Right lobe of liver (tissue), 6 donors: ENCODE measurements at regions not wholly inside any gene's neighbourhood (a gene's known extent, or its start where the extent isn't known, plus 50 kb on each side); places are given as distances from the start of the nearest gene placed in this dataset.

Source experiments
- ATAC-seq, 4 donors: fragments of 200-7000 bp; cut with Tn5 transposase; one replicate each; pipeline ENCODE4 v1.9.1; 2020; ENCODE audit warnings: mild to moderate bottlenecking in 4 of 4, moderate library complexity in 4 of 4
- DNase-seq, 3 donors: peaks; one replicate each; pipeline ENCODE4 v3.0.0-alpha.2; 2020
- H3K27ac ChIP-seq, 3 donors: fragments of 200-600 bp; one replicate each; pipeline ENCODE4 v1.8.0; 2022
- H3K27me3 ChIP-seq, 2 donors: fragments of 200-600 bp; one replicate each; pipeline ENCODE4 v1.8.0; 2022
- H3K36me3 ChIP-seq, 4 donors: fragments of 200-600 bp; sonication (generic) in 1 of 4; one replicate each; pipeline versions ENCODE4 v1.5.1 to v1.8.0; 2017 to 2022; ENCODE audit warnings: control low read depth in 1 of 4
- H3K4me1 ChIP-seq, 4 donors: fragments of 200-600 bp; sonication (generic) in 1 of 4; one replicate each; pipeline versions ENCODE4 v1.5.1 to v1.8.0; 2017 to 2022; ENCODE audit warnings: control low read depth in 1 of 4
- H3K4me3 ChIP-seq, 3 donors: fragments of 200-600 bp; one replicate each; pipeline ENCODE4 v1.8.0; 2022
- H3K9me3 ChIP-seq, 4 donors: fragments of 200-600 bp; sonication (generic) in 1 of 4; one replicate each; pipeline versions ENCODE4 v1.5.1 to v1.8.0; 2017 to 2022; ENCODE audit warnings: control low read depth in 1 of 4
- CTCF ChIP-seq, 4 donors: fragments of 200-600 bp in 3 of 4; fragments of 450-650 bp in 1 of 4; IDR thresholded peaks; one replicate each; pipeline versions ENCODE4 v1.5.1 to v1.8.0; 2016 to 2022; ENCODE audit warnings: antibody characterized with exemption in 4 of 4, mild to moderate bottlenecking in 2 of 4
- POLR2A ChIP-seq: fragments of 450-650 bp; IDR thresholded peaks from one replicate; pipeline ENCODE4 v1.6.1; 2017; ENCODE audit warnings: antibody characterized with exemption, mild to moderate bottlenecking
- WGBS: methylation state at CpG from one replicate; pipeline ENCODE4 v1.1.6; 2018; ENCODE audit warnings: low coverage, low lambda C conversion rate; ENCODE audit not compliant: insufficient coverage; ENCODE audit errors: missing lambda C conversion rate; 5-methylcytosine and 5-hydroxymethylcytosine counted together
- intact Hi-C, 2 donors: fragments of 100-400 bp; cut with DNase I; formaldehyde crosslinking; loops; one replicate each; pipeline versions ENCODE4 v1.11.2 to v1.14.1; 2022
- donor health status: DM: no; HTN: yes; CAD: no.
- donor health status: DM: no; HTN: no; CAD: no.
- donor health status: DM: no; HTN: no; CAD: no.
- donor health status: DM: no; HTN: yes; CAD: no.
- donor health status: DM: no; HTN: yes; CAD: no.

- Histone ChIP-seq H3K27me3 (no peaks in the 10 kb centered on the region), H3K27ac (no peak overlapping the region), H3K9me3 (no peaks in the 10 kb centered on the region), H3K4me3 (no peak overlapping the region), H3K36me3 (no peaks in the 10 kb centered on the region), H3K4me1 (no peaks in the 10 kb centered on the region)
- ATAC-seq (no peak), DNase-seq (no peak)
- WGBS, result 83% methylated on average over 4 of the region's 9 CpGs
- intact Hi-C loops, result no loop called here
- TF ChIP-seq CTCF (IDR thresholded peaks at IDR 0.05) (no peak), POLR2A (no peak)
Measured at GRCh38 chr5:3080366-3080765, 328.9 kb upstream of the IRX2 start.

GRCh38 chr5:3077684-3078083 lies 326.2 kb upstream of the IRX2 start:
- no peak for ATAC-seq
- WGBS, result 29% methylated on average over 10 of the region's 10 CpGs
- intact Hi-C loops, result no loop called here
- no peaks in the 10 kb centered on the region for H3K36me3 ChIP-seq
- no peaks in the 10 kb centered on the region for H3K9me3 ChIP-seq
- no peak overlapping the region for H3K4me3 ChIP-seq
- no peak for DNase-seq
- no peaks in the 10 kb centered on the region for H3K4me1 ChIP-seq
- H3K27me3 ChIP-seq, result no peaks in the 10 kb centered on the region
- no peak overlapping the region for H3K27ac ChIP-seq
- TF ChIP-seq CTCF (IDR thresholded peaks at IDR 0.05) (no peak), POLR2A (no peak)

- Histone ChIP-seq H3K4me3 (no peak overlapping the region), H3K9me3 (no peaks in the 10 kb centered on the region), H3K4me1 (no peaks in the 10 kb centered on the region), H3K36me3 (no peaks in the 10 kb centered on the region), H3K27ac (no peak overlapping the region), H3K27me3 (no peaks in the 10 kb centered on the region)
- no peak for DNase-seq
- intact Hi-C loops, result no loop called here
- no peak for TF ChIP-seq CTCF (IDR thresholded peaks at IDR 0.05)
- TF ChIP-seq POLR2A, result no peak
- ATAC-seq, result no peak
- WGBS, result 43% methylated on average over 1 of the region's 2 CpGs
Measured at GRCh38 chr5:3075309-3075708, 323.8 kb upstream of the IRX2 start.

- intact Hi-C loops, result no loop called here
- H3K36me3 ChIP-seq, result no peaks in the 10 kb centered on the region
- no peaks in the 10 kb centered on the region for H3K4me1 ChIP-seq
- 25% methylated on average over 5 of the region's 5 CpGs for WGBS
- H3K27ac ChIP-seq, result no peak overlapping the region
- ATAC-seq, result no peak
- no peaks in the 10 kb centered on the region for H3K27me3 ChIP-seq
- no peaks in the 10 kb centered on the region for H3K9me3 ChIP-seq
- no peak for TF ChIP-seq CTCF (IDR thresholded peaks at IDR 0.05)
- no peak for TF ChIP-seq POLR2A
- DNase-seq, result no peak
- H3K4me3 ChIP-seq, result no peak overlapping the region
Measured at GRCh38 chr5:3068401-3068800, 316.9 kb upstream of the IRX2 start.

- ATAC-seq, result no peak
- no peak for DNase-seq
- 75% methylated on average over 1 of the region's 2 CpGs for WGBS
- H3K27me3 ChIP-seq, result no peaks in the 10 kb centered on the region
- H3K9me3 ChIP-seq, result no peaks in the 10 kb centered on the region
- TF ChIP-seq CTCF (IDR thresholded peaks at IDR 0.05) (no peak), POLR2A (no peak)
- no peak overlapping the region for H3K27ac ChIP-seq
- no peak overlapping the region for H3K4me3 ChIP-seq
- H3K4me1 ChIP-seq, result no peaks in the 10 kb centered on the region
- intact Hi-C loops, result no loop called here
- H3K36me3 ChIP-seq, result no peaks in the 10 kb centered on the region
Measured at GRCh38 chr5:3060283-3060682, 308.8 kb upstream of the IRX2 start.
